ENCODE measurements at regions not wholly inside any gene's neighbourhood (a gene's known extent, or its start where the extent isn't known, plus 50 kb on each side); places are given as distances from the start of the nearest gene placed in this dataset.

- TF ChIP-seq CTCF (IDR thresholded peaks at IDR 0.05) (no peak), ZFX (IDR thresholded peaks at IDR 0.05; ENCODE audit: borderline replicate concordance) (no peak)
Measured at GRCh38 chrX:45497290-45497689, 296.6 kb upstream of the DIPK2B start.
